Left ventricle myocardium superior (tissue), 1 donor: ENCODE measurements at regions not wholly inside any gene's neighbourhood (a gene's known extent, or its start where the extent isn't known, plus 50 kb on each side); places are given as distances from the start of the nearest gene placed in this dataset.
"Not testable (repeated sequence)": the region's sequence is repeated elsewhere in the genome, so short reads cannot be mapped to it uniquely, and the experiment has no call there.

Experiments used
- ATAC-seq: fragments of 200-7000 bp; cut with Tn5 transposase; one replicate; pipeline ENCODE4 v1.9.1; 2020; ENCODE audit warnings: mild to moderate bottlenecking, moderate library complexity
- DNase-seq: peaks from one replicate; pipeline ENCODE4 v3.0.0-alpha.2; 2020
- intact Hi-C: fragments of 100-400 bp; cut with micrococcal nuclease; formaldehyde crosslinking; loops from one replicate; pipeline ENCODE4 v1.11.0; 2022
- donor health status: DM: no; HTN: yes; CAD: no; lungs with severe emphysema.

- intact Hi-C loops, result no loop called here
- DNase-seq (no peak), ATAC-seq (no peak)
Measured at GRCh38 chr10:37488792-37489657, 363.6 kb downstream of the ANKRD30A start.

GRCh38 chr10:37480596-37480995 lies 355.2 kb downstream of the ANKRD30A start:
- intact Hi-C loops, ATAC-seq, DNase-seq: not testable (repeated sequence)

GRCh38 chr10:37479469-37479868 lies 354.1 kb downstream of the ANKRD30A start:
- DNase-seq (no peak), ATAC-seq (no peak)
- intact Hi-C loops, result no loop called here

- ATAC-seq (no peak), DNase-seq (no peak)
- intact Hi-C loops, result no loop called here
Measured at GRCh38 chr10:37478381-37478780, 353.0 kb downstream of the ANKRD30A start.

GRCh38 chr10:37476285-37476684 lies 350.9 kb downstream of the ANKRD30A start:
- intact Hi-C loops, result no loop called here
- no peak for DNase-seq
- no peak for ATAC-seq

- ATAC-seq, result no peak
- intact Hi-C loops, result no loop called here
Measured at GRCh38 chr10:37474645-37475044, 349.2 kb downstream of the ANKRD30A start.

GRCh38 chr10:37473906-37474305 lies 348.5 kb downstream of the ANKRD30A start:
- intact Hi-C loops, result no loop called here
- ATAC-seq (no peak), DNase-seq (no peak)

More at GRCh38 chr10:37474645-37475044, 349.2 kb downstream of the ANKRD30A start:
- no peak for DNase-seq

GRCh38 chr10:37467246-37467645 lies 341.8 kb downstream of the ANKRD30A start:
- intact Hi-C loops, result no loop called here
- no peak for ATAC-seq
- no peak for DNase-seq

- intact Hi-C loops, result no loop called here
- ATAC-seq (no peak), DNase-seq (no peak)
Measured at GRCh38 chr10:37456456-37456855, 331.1 kb downstream of the ANKRD30A start.

GRCh38 chr10:37448161-37448560 lies 322.8 kb downstream of the ANKRD30A start:
- intact Hi-C loops, result no loop called here
- DNase-seq, result no peak
- no peak for ATAC-seq

- intact Hi-C loops, result no loop called here
Measured at GRCh38 chr10:37442882-37443281, 317.5 kb downstream of the ANKRD30A start.

GRCh38 chr10:37441224-37441623 lies 315.8 kb downstream of the ANKRD30A start:
- ATAC-seq, DNase-seq, intact Hi-C loops: not testable (repeated sequence)

More at GRCh38 chr10:37442882-37443281, 317.5 kb downstream of the ANKRD30A start:
- no peak for DNase-seq
- ATAC-seq, result no peak

GRCh38 chr10:37439826-37440225 lies 314.4 kb downstream of the ANKRD30A start:
- no peak for ATAC-seq
- DNase-seq, result no peak
- intact Hi-C loops, result no loop called here

GRCh38 chr10:37436357-37436756 lies 311.0 kb downstream of the ANKRD30A start:
- no peak for ATAC-seq
- DNase-seq, result no peak
- intact Hi-C loops, result no loop called here

- DNase-seq (no peak), ATAC-seq (no peak)
- intact Hi-C loops, result no loop called here
Measured at GRCh38 chr10:37434091-37434490, 308.7 kb downstream of the ANKRD30A start.
